Neural cell (in vitro differentiated cells): ENCODE measurements at regions not wholly inside any gene's neighbourhood (a gene's known extent, or its start where the extent isn't known, plus 50 kb on each side); places are given as distances from the start of the nearest gene placed in this dataset.

Source experiments
- EP300 ChIP-seq: fragments of 450-650 bp; conservative IDR thresholded peaks from 2 replicates; pipeline ENCODE4 v1.6.1; 2014; ENCODE audit warnings: antibody characterized with exemption, mild to moderate bottlenecking, moderate library complexity; ENCODE audit not compliant: poor library complexity, severe bottlenecking
- TF ChIP-seq, protein P1 (sequence below): fragments of 450-650 bp; IDR thresholded peaks from 2 replicates; pipeline ENCODE4 v1.5.1; 2014; ENCODE audit warnings: antibody characterized with exemption, mild to moderate bottlenecking, moderate library complexity; ENCODE audit not compliant: poor library complexity, severe bottlenecking

- TF ChIP-seq, protein P1, sequence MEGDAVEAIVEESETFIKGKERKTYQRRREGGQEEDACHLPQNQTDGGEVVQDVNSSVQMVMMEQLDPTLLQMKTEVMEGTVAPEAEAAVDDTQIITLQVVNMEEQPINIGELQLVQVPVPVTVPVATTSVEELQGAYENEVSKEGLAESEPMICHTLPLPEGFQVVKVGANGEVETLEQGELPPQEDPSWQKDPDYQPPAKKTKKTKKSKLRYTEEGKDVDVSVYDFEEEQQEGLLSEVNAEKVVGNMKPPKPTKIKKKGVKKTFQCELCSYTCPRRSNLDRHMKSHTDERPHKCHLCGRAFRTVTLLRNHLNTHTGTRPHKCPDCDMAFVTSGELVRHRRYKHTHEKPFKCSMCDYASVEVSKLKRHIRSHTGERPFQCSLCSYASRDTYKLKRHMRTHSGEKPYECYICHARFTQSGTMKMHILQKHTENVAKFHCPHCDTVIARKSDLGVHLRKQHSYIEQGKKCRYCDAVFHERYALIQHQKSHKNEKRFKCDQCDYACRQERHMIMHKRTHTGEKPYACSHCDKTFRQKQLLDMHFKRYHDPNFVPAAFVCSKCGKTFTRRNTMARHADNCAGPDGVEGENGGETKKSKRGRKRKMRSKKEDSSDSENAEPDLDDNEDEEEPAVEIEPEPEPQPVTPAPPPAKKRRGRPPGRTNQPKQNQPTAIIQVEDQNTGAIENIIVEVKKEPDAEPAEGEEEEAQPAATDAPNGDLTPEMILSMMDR = no peak
- TF ChIP-seq EP300 = no peak
These were observed 1332.2 kb upstream of the PRMT6 start for GRCh38 chr1:105724286-105724685.
